ENCODE measurements at regions not wholly inside any gene's neighbourhood (a gene's known extent, or its start where the extent isn't known, plus 50 kb on each side); places are given as distances from the start of the nearest gene placed in this dataset.

DNA sequence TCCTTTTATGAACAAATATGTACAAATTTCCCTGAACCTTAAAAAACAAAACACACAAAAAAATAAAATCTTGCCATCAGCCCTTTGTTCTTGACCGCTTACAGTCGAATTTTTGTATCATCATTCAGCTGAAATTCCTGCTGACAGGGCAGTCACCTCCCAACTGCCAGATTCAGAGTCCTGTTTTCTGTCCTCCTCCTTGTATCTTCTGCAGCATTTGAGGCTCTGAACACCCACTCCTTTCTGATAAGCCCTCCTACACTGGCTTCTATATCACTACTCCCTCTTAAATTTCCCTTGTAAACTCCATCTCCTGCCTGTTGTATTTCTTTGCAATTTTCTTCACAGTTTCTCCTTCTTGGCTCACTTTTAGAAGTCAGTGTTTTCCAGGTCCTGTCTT, 77.8 kb upstream of the CCN6 start:
- in situ Hi-C loops (cut with HindIII; ENCODE audit: low sequenced_read_pairs), result no loop called here
- DNase-seq (ENCODE audit: low read depth), result no peak
- H3K4me3 ChIP-seq (ENCODE audit: low read depth, low read length), result no peak overlapping the region
- TF ChIP-seq, protein P1, sequence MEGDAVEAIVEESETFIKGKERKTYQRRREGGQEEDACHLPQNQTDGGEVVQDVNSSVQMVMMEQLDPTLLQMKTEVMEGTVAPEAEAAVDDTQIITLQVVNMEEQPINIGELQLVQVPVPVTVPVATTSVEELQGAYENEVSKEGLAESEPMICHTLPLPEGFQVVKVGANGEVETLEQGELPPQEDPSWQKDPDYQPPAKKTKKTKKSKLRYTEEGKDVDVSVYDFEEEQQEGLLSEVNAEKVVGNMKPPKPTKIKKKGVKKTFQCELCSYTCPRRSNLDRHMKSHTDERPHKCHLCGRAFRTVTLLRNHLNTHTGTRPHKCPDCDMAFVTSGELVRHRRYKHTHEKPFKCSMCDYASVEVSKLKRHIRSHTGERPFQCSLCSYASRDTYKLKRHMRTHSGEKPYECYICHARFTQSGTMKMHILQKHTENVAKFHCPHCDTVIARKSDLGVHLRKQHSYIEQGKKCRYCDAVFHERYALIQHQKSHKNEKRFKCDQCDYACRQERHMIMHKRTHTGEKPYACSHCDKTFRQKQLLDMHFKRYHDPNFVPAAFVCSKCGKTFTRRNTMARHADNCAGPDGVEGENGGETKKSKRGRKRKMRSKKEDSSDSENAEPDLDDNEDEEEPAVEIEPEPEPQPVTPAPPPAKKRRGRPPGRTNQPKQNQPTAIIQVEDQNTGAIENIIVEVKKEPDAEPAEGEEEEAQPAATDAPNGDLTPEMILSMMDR (IDR thresholded peaks at IDR 0.05; ENCODE audit: low read depth, low read length, missing control alignments), result no peak

DNA sequence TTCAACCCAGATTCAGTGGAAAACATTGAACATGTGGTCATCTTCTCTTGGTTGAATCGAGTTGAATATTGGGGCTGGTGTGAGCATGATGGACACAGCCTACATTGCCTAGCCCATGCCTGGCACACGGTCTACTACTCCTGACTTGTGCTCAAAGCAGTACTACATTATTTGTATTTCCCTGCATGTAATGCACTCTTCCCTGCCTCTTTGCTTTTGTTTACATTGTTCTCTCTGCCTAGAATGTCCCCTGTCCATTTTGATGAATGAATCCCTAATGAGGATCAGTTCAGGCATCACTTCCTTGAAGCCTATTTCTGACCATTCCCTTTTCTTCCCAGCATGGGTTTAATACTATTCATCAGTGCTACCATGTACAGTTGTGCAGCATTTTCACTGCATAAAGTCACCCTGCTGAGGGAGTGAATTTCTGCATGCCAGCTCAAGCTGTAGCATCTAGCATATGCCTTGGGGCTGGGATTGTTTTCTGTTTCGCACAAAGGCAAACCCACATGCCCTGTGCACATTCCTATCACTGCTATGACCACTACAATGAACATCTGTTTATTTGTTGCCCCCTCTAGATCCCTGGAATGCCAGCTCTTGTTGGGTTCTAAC, 75.3 kb upstream of the CCN6 start:
- in situ Hi-C loops (cut with HindIII; ENCODE audit: low sequenced_read_pairs), result no loop called here
- TF ChIP-seq, protein P1 (IDR thresholded peaks at IDR 0.05; ENCODE audit: low read depth, low read length, missing control alignments), result no peak
- no peak for DNase-seq (ENCODE audit: low read depth)
- no peak overlapping the region for H3K4me3 ChIP-seq (ENCODE audit: low read depth, low read length)

DNA sequence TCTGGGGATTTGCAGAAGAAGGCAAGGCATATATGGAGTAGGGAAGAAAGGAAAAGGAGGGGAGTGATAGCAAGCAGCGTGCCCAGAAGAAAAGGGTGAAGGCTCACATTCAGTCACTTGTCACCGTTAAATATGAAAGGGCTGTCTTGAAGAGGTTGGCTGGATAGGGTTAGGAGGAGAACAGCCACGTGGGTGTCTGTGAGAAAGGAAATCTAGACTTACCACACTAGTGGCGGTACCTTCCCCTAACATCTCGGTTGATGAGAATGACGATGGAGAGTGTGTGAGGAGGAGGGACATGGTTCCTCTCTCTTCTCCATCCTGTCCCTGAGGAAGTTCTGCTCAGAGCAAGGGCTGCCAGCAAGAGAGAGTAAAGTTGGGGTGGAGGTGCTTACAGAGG, 74.3 kb upstream of the CCN6 start:
- TF ChIP-seq, protein P1 (IDR thresholded peaks at IDR 0.05; ENCODE audit: low read depth, low read length, missing control alignments), result no peak
- DNase-seq (ENCODE audit: low read depth), result no peak
- in situ Hi-C loops (cut with HindIII; ENCODE audit: low sequenced_read_pairs), result no loop called here
- H3K4me3 ChIP-seq (ENCODE audit: low read depth, low read length), result no peak overlapping the region

DNA sequence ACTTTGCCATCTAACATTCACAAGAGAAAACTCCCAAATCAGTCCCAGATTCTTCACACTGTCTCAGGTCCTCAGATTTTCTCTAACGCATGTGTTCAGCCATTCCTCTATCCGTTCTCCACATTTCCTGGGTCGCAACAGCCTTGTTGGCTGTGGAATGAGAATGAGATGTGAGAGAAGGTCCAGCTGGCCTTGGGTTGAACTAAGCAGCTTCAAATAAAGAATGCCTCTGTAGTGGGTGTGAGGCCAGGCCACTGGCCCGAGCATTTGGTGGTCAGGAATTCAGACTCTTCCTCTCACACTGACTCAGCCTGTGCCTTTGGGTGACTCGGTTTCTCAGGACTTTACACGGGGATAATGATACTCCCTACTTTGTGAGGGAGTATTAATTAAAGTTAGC, 73.8 kb upstream of the CCN6 start:
- TF ChIP-seq, protein P1 (IDR thresholded peaks at IDR 0.05; ENCODE audit: low read depth, low read length, missing control alignments), result no peak
- no peak overlapping the region for H3K4me3 ChIP-seq (ENCODE audit: low read depth, low read length)
- in situ Hi-C loops (cut with HindIII; ENCODE audit: low sequenced_read_pairs), result no loop called here
- DNase-seq (ENCODE audit: low read depth), result no peak

DNA sequence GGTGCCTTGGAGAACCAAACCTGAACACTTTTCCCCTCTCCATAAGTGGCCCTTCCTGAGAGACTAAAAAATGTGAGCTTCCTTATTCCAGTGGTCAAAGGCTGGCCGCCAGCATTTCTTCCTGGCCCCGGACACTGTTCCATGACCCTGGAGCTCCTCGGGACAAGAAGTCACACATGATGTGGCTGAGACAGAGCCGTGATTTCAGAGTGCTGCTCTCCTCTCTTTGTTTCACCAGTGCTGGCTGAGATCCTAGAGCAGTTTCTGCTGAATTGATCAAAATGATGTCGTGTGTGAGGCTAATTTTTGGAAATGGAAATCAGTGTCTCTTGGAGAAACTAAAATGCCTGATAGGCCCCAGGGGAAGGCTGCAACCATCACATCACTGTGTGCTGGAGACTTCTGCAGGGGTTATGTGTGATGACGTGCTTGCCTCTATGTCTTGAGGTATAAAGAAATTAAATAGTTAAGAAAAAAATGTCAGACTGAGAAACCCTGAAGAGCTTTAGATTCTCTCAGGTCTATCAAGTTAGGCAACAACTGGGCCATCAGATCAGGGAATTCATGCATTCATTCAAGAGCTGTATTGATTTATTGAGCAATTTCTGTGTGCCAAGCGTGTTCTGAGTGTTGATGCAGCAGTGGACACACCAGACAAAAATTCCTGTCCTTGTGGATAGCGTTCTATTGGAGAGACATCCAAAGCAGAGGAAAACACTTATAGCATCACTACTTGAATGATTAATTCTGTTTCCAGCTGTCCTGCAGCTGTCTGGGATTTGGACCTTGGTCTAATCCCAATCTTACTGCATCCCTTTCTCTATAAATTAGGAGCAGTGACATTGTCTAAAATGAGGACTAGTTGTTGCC, 72.7 kb upstream of the CCN6 start:
- H3K4me3 ChIP-seq (ENCODE audit: low read depth, low read length), result no peak overlapping the region
- TF ChIP-seq, protein P1 (IDR thresholded peaks at IDR 0.05; ENCODE audit: low read depth, low read length, missing control alignments), result no peak
- no peak for DNase-seq (ENCODE audit: low read depth)
- in situ Hi-C loops (cut with HindIII; ENCODE audit: low sequenced_read_pairs), result no loop called here

DNA sequence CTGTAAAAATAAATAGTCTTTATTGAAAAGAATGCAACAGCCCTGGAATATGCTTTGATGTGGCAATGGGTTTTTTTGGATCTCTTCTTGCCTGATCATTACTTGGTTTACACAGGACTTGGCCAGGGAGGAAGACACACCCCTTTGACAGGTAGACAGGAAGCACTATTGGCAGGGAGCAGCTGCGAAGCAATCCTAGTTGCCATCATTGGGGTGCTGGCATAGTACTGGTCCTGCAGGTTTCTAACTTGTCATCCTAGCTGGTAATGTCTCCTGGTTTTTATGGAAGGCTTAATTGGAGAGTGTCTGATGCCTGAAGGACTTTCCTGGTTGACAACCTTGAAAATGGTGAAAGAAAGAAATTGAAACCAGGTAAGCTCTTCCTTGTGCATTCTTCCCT, 71.2 kb upstream of the CCN6 start:
- no peak for DNase-seq (ENCODE audit: low read depth)
- in situ Hi-C loops (cut with HindIII; ENCODE audit: low sequenced_read_pairs), result no loop called here
- no peak overlapping the region for H3K4me3 ChIP-seq (ENCODE audit: low read depth, low read length)
- TF ChIP-seq, protein P1 (IDR thresholded peaks at IDR 0.05; ENCODE audit: low read depth, low read length, missing control alignments), result no peak
